ENCODE measurements at regions not wholly inside any gene's neighbourhood (a gene's known extent, or its start where the extent isn't known, plus 50 kb on each side); places are given as distances from the start of the nearest gene placed in this dataset.

DNA sequence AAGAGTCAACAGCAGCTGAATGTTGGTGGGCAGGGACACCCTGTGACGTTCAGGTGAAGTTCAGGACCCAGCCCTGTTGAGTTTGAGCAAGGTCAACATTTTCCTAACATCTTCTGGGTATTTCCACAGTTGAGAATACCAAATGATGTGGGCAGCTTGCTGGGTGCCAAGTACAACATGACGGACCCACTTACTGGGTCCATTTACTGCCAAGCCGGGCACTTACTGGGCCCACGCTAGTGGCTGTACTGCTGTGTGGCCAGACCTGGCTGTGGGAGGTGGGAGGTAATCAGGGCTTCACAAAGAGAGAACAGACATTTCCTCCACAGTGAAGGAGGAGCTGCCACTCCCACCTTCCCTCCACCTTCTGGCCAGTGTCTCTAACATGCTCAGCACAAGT, 99.2 kb downstream of the PSMG1 start:
- no peak for DNase-seq (ENCODE audit: low read depth in 1 of 2, low spot score in 1 of 2)
- Histone ChIP-seq H3K27ac (replicated peaks) (no peak overlapping the region; the same call in 1 of the 2 replicates), H3K4me3 (replicated peaks; ENCODE audit: insufficient read depth, low read length) (no peak overlapping the region), H3K27me3 (ENCODE audit: insufficient read depth, poor library complexity, severe bottlenecking) (no peaks in the 10 kb centered on the region)
- TF ChIP-seq POLR2AphosphoS5 (IDR thresholded peaks at IDR 0.05; ENCODE audit: low read depth) (no peak), GABPA (IDR thresholded peaks at IDR 0.05; ENCODE audit: low read depth) (no peak), SPI1 (IDR thresholded peaks at IDR 0.05; ENCODE audit: borderline replicate concordance, low read depth) (no peak)
- TF ChIP-seq, protein P1, sequence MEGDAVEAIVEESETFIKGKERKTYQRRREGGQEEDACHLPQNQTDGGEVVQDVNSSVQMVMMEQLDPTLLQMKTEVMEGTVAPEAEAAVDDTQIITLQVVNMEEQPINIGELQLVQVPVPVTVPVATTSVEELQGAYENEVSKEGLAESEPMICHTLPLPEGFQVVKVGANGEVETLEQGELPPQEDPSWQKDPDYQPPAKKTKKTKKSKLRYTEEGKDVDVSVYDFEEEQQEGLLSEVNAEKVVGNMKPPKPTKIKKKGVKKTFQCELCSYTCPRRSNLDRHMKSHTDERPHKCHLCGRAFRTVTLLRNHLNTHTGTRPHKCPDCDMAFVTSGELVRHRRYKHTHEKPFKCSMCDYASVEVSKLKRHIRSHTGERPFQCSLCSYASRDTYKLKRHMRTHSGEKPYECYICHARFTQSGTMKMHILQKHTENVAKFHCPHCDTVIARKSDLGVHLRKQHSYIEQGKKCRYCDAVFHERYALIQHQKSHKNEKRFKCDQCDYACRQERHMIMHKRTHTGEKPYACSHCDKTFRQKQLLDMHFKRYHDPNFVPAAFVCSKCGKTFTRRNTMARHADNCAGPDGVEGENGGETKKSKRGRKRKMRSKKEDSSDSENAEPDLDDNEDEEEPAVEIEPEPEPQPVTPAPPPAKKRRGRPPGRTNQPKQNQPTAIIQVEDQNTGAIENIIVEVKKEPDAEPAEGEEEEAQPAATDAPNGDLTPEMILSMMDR (IDR thresholded peaks at IDR 0.05; ENCODE audit: insufficient read depth, low read length), result no peak
- TF ChIP-seq, protein P2, sequence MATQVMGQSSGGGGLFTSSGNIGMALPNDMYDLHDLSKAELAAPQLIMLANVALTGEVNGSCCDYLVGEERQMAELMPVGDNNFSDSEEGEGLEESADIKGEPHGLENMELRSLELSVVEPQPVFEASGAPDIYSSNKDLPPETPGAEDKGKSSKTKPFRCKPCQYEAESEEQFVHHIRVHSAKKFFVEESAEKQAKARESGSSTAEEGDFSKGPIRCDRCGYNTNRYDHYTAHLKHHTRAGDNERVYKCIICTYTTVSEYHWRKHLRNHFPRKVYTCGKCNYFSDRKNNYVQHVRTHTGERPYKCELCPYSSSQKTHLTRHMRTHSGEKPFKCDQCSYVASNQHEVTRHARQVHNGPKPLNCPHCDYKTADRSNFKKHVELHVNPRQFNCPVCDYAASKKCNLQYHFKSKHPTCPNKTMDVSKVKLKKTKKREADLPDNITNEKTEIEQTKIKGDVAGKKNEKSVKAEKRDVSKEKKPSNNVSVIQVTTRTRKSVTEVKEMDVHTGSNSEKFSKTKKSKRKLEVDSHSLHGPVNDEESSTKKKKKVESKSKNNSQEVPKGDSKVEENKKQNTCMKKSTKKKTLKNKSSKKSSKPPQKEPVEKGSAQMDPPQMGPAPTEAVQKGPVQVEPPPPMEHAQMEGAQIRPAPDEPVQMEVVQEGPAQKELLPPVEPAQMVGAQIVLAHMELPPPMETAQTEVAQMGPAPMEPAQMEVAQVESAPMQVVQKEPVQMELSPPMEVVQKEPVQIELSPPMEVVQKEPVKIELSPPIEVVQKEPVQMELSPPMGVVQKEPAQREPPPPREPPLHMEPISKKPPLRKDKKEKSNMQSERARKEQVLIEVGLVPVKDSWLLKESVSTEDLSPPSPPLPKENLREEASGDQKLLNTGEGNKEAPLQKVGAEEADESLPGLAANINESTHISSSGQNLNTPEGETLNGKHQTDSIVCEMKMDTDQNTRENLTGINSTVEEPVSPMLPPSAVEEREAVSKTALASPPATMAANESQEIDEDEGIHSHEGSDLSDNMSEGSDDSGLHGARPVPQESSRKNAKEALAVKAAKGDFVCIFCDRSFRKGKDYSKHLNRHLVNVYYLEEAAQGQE (IDR thresholded peaks at IDR 0.05; ENCODE audit: insufficient replicate concordance, low read depth), result no peak

DNA sequence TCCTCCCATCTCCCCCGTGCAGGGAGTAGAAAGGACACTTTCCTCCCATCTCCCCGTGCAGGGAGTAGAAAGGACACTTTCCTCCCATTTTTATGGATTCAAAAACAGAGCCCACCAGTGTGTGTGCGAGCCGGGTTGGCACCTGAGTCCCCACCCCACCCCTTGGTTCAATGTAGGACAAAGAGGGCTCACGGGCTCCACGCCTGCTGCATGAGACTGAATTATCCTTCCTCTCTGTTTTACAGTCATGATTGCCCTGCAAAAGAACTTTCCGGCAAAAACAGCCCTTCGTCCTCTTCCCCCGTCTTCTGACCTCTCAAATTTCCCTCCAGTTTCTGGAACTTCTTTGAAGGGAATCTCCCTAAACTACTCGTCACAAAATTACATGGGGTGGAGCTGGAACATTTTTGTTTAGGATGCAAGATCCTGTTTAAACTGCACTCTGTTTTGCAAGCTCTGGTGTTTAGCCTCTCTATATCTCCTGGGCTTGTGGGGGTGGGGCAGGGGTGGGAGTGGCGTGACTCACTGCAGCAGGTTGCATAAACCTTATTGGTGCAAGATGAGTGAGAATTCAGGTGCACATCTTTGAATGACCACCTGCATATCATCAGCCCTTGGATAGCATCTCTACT, 99.8 kb downstream of the PSMG1 start:
- H3K27me3 ChIP-seq (ENCODE audit: insufficient read depth, poor library complexity, severe bottlenecking), result no peaks in the 10 kb centered on the region
- no peak overlapping the region for H3K4me3 ChIP-seq (replicated peaks; ENCODE audit: insufficient read depth, low read length)
- no peak overlapping the region for H3K27ac ChIP-seq (replicated peaks)
- TF ChIP-seq GABPA (IDR thresholded peaks at IDR 0.05; ENCODE audit: low read depth) (no peak), POLR2AphosphoS5 (IDR thresholded peaks at IDR 0.05; ENCODE audit: low read depth) (no peak), SPI1 (IDR thresholded peaks at IDR 0.05; ENCODE audit: borderline replicate concordance, low read depth) (no peak)
- TF ChIP-seq, protein P1 (IDR thresholded peaks at IDR 0.05; ENCODE audit: insufficient read depth, low read length), result no peak
- TF ChIP-seq, protein P2 (IDR thresholded peaks at IDR 0.05; ENCODE audit: insufficient replicate concordance, low read depth), result no peak
- peak in 1 of 2 experiments; percentile 54 for DNase-seq (ENCODE audit: low read depth in 1 of 2, low spot score in 1 of 2)

DNA sequence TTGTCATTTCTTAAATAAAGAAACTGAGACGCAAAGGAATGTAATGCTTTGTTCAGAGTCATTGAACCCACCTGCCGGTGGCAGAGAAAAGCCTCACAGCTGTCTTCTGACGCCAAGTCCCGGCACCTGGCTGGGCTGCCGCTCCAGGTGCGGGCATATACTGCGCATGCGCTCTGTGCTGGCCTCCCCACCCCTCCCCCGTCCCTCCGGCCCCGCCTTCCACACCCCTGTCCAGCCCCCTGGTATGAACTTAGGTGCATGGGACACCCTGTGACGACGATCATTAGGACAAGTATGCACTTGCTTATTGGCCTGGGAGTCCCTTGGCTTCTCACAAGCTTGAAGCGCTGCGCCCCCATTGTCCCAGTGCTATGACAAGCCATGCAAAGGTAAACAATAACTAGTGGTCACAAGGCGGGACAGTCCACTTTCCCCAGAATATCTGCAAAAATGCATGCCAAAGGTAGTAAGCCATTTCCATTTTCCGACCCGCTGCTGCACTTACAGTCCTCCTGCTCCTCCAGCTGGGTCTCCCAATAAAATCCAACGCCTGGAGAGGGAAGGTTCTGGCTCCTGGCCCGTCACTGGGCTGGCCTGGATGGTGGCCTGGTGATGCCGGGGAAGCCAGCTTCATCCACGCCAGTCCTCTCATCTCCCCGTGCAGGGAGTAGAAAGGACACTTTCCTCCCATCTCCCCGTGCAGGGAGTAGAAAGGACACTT, 100.4 kb downstream of the PSMG1 start:
- TF ChIP-seq SPI1 (IDR thresholded peaks at IDR 0.05; ENCODE audit: borderline replicate concordance, low read depth) (no peak), POLR2AphosphoS5 (IDR thresholded peaks at IDR 0.05; ENCODE audit: low read depth) (no peak), GABPA (IDR thresholded peaks at IDR 0.05; ENCODE audit: low read depth) (no peak)
- TF ChIP-seq, protein P2 (IDR thresholded peaks at IDR 0.05; ENCODE audit: insufficient replicate concordance, low read depth), result no peak
- TF ChIP-seq, protein P1 (IDR thresholded peaks at IDR 0.05; ENCODE audit: insufficient read depth, low read length), result no peak
- no peak overlapping the region for H3K4me3 ChIP-seq (replicated peaks; ENCODE audit: insufficient read depth, low read length)
- no peak for DNase-seq (ENCODE audit: low read depth in 1 of 2, low spot score in 1 of 2)
- H3K27me3 ChIP-seq (ENCODE audit: insufficient read depth, poor library complexity, severe bottlenecking), result no peaks in the 10 kb centered on the region
- H3K27ac ChIP-seq (replicated peaks), result no peak overlapping the region

All from HL-60 (cell line).